Esophagus muscularis mucosa (tissue), 4 donors: ENCODE measurements at regions not wholly inside any gene's neighbourhood (a gene's known extent, or its start where the extent isn't known, plus 50 kb on each side); places are given as distances from the start of the nearest gene placed in this dataset.

ENCODE experiments used
- CTCF ChIP-seq, 3 experiments: fragments of 200-600 bp in 2 of 3; fragments of 450-650 bp in 1 of 3; sonication (generic) in 2 of 3; IDR thresholded peaks; one replicate each; pipeline ENCODE4 v1.5.1; 2017 to 2019; ENCODE audit warnings: antibody characterized with exemption in 3 of 3, mild to moderate bottlenecking in 2 of 3, moderate library complexity in 1 of 3
- EP300 ChIP-seq: sonication (generic); formaldehyde crosslinking; IDR thresholded peaks from one replicate; pipeline ENCODE4 v1.6.1; 2017; ENCODE audit warnings: antibody characterized with exemption
- POLR2A ChIP-seq: fragments of 450-650 bp; IDR thresholded peaks from one replicate; pipeline ENCODE4 v1.6.1; 2017; ENCODE audit warnings: antibody characterized with exemption, moderate library complexity, mild to moderate bottlenecking, low read depth
- POLR2AphosphoS5 ChIP-seq, 2 donors: sonication (generic); formaldehyde crosslinking; IDR thresholded peaks; one replicate each; pipeline ENCODE4 v1.6.1; 2017; ENCODE audit warnings: antibody characterized with exemption in 2 of 2

GRCh38 chr1:105483436-105483835, 1573.0 kb upstream of the PRMT6 start:
- TF ChIP-seq CTCF (IDR thresholded peaks at IDR 0.05) = no peak
- no peak for TF ChIP-seq POLR2AphosphoS5 (IDR thresholded peaks at IDR 0.05)
- no peak for TF ChIP-seq POLR2A
- no peak for TF ChIP-seq EP300
